WTC11 (cell line): ENCODE measurements at regions not wholly inside any gene's neighbourhood (a gene's known extent, or its start where the extent isn't known, plus 50 kb on each side); places are given as distances from the start of the nearest gene placed in this dataset.

Experiments
- ATAC-seq: fragments of 200-7000 bp; cut with Tn5 transposase; 2 replicates; pipeline ENCODE4 v1.10.0; 2021; ENCODE audit warnings: mild to moderate bottlenecking, moderate library complexity
- CTCF ChIA-PET: fragments of 300-600 bp; sonication (Branson Sonifier 250); formaldehyde crosslinking; loops from one replicate; lab custom pipeline; 2021; ENCODE audit warnings: antibody characterized with exemption; lab: Charles Lee
- POLR2A ChIA-PET: fragments of 350-600 bp; sonication (Branson Sonifier 250); formaldehyde crosslinking; loops from one replicate; lab custom pipeline; 2021; ENCODE audit warnings: antibody characterized with exemption; lab: Charles Lee
- DNase-seq: peaks from one replicate; pipeline ENCODE4 v3.0.0; 2021; ENCODE audit warnings: low spot score
- H3K27ac Mint-ChIP-seq: 2 replicates; pipeline ENCODE4 v1.8.0; 2021; ENCODE audit warnings: mixed read lengths
- H3K27me3 Mint-ChIP-seq: 2 replicates; pipeline ENCODE4 v1.8.0; 2021; ENCODE audit warnings: low read depth, mild to moderate bottlenecking, moderate library complexity, mixed read lengths
- H3K36me3 Mint-ChIP-seq: 2 replicates; pipeline ENCODE4 v1.8.0; 2021; ENCODE audit warnings: mixed read lengths
- H3K4me1 Mint-ChIP-seq: 2 replicates; pipeline ENCODE4 v1.8.0; 2022; ENCODE audit warnings: mixed read lengths
- H3K4me3 Mint-ChIP-seq: 2 replicates; pipeline ENCODE4 v1.8.0; 2021; ENCODE audit warnings: mild to moderate bottlenecking, moderate library complexity, mixed read lengths
- H3K9me3 Mint-ChIP-seq: 2 replicates; pipeline ENCODE4 v1.8.0; 2021; ENCODE audit warnings: mixed read lengths
- ATF2 ChIP-seq: sonication (generic); formaldehyde crosslinking; IDR thresholded peaks from 2 replicates; pipeline ENCODE4 v1.8.1; 2022; ENCODE audit warnings: low read depth, missing genetic modification reagents, borderline replicate concordance
- E2F5 ChIP-seq: sonication (generic); formaldehyde crosslinking; IDR thresholded peaks from 2 replicates; pipeline ENCODE4 v1.8.1; 2022; ENCODE audit warnings: mild to moderate bottlenecking, moderate library complexity, missing genetic modification reagents
- ETV6 ChIP-seq: sonication (generic); formaldehyde crosslinking; IDR thresholded peaks from 2 replicates; pipeline ENCODE4 v1.8.1; 2022; ENCODE audit warnings: mild to moderate bottlenecking, missing genetic modification reagents
- FOXP4 ChIP-seq: sonication (generic); formaldehyde crosslinking; IDR thresholded peaks from 2 replicates; pipeline ENCODE4 v1.8.0; 2022; ENCODE audit warnings: mild to moderate bottlenecking, missing genetic modification reagents
- MAX ChIP-seq: sonication (generic); formaldehyde crosslinking; IDR thresholded peaks from 2 replicates; pipeline ENCODE4 v1.8.0; 2022; ENCODE audit warnings: mild to moderate bottlenecking, missing genetic modification reagents
- NR1H2 ChIP-seq: sonication (generic); formaldehyde crosslinking; IDR thresholded peaks from 2 replicates; pipeline ENCODE4 v1.9.0; 2021; ENCODE audit warnings: mild to moderate bottlenecking, moderate library complexity, missing genetic modification reagents
- TEAD1 ChIP-seq: sonication (generic); formaldehyde crosslinking; IDR thresholded peaks from 2 replicates; pipeline ENCODE4 v1.8.0; 2022; ENCODE audit warnings: mild to moderate bottlenecking, missing genetic modification reagents
- USF1 ChIP-seq: sonication (generic); formaldehyde crosslinking; IDR thresholded peaks from 2 replicates; pipeline ENCODE4 v1.8.0; 2022; ENCODE audit warnings: mild to moderate bottlenecking, missing genetic modification reagents
- USF2 ChIP-seq: sonication (generic); formaldehyde crosslinking; IDR thresholded peaks from 2 replicates; pipeline ENCODE4 v1.8.1; 2023; ENCODE audit warnings: mild to moderate bottlenecking, missing genetic modification reagents, moderate library complexity
- ZNF232 ChIP-seq: sonication (generic); formaldehyde crosslinking; IDR thresholded peaks from 2 replicates; pipeline ENCODE4 v1.8.0; 2022; ENCODE audit warnings: mild to moderate bottlenecking, missing genetic modification reagents
- ZNF423 ChIP-seq: fragments of 250-450 bp; sonication (Bioruptor Pico); IDR thresholded peaks from 2 replicates; pipeline ENCODE4 v2.1.2; 2022; ENCODE audit warnings: mild to moderate bottlenecking, moderate library complexity

GRCh38 chr3:16658004-16658924 is 53.0 kb upstream of the DAZL start (continued):
- TF ChIP-seq NR1H2 (CRISPR knock-in tag) (no peak), FOXP4 (no peak), ATF2 (no peak), E2F5 (CRISPR knock-in tag) (no peak), ETV6 (peak; percentile 70; the same call in 1 of the 2 replicates)

- H3K4me1 Mint-ChIP-seq: peaks cover 82% of the 10 kb centered on the region
These were observed 53.9 kb upstream of the DAZL start for GRCh38 chr3:16658925-16659793.

More at GRCh38 chr3:16658925-16659793, 53.9 kb upstream of the DAZL start:
- POLR2A ChIA-PET: no interaction called here
- peak; percentile 49 for ATAC-seq
- Mint-ChIP-seq H3K4me3 (peak overlapping the region; percentile 2; the same call in 1 of the 2 replicates), H3K27me3 (no peaks in the 10 kb centered on the region), H3K9me3 (peaks cover 25% of the 10 kb centered on the region), H3K36me3 (peaks cover 33% of the 10 kb centered on the region), H3K27ac (peak overlapping the region; percentile 82)
- DNase-seq: no peak
- CTCF ChIA-PET: interaction anchor here (0.6 to 1.7 kb wide), 3 partner anchors 65 to 225 kb away, joined by 5 to 13 read pairs (median 11); partner anchors contain the start of gene PLCL2
- no peak for TF ChIP-seq MAX (CRISPR knock-in tag)
- TF ChIP-seq ZNF423 (CRISPR knock-in tag): no peak
- TF ChIP-seq TEAD1 (CRISPR knock-in tag): peak; percentile 69; the same call in 1 of the 2 replicates
- TF ChIP-seq USF1: 0 out of 2 replicates have a peak, but pooled peaks have one; percentile 24
- peak; percentile 63 for TF ChIP-seq USF2
- TF ChIP-seq ZNF232: 0 out of 2 replicates have a peak, but pooled peaks have one; percentile 24
